IMR-90 (cell line): ENCODE measurements at regions not wholly inside any gene's neighbourhood (a gene's known extent, or its start where the extent isn't known, plus 50 kb on each side); places are given as distances from the start of the nearest gene placed in this dataset.

Experiments
- BHLHE40 ChIP-seq: fragments of 150-350 bp; IDR thresholded peaks from 2 replicates; pipeline ENCODE4 v1.6.1; 2016; ENCODE audit warnings: mild to moderate bottlenecking, low read depth, low read length
- CEBPB ChIP-seq: IDR thresholded peaks from 2 replicates; pipeline ENCODE4 v1.6.1; 2012; ENCODE audit warnings: low read depth, low read length, improper control_type of control experiment
- MAFK ChIP-seq: IDR thresholded peaks from 2 replicates; pipeline ENCODE4 v1.6.1; 2012; ENCODE audit warnings: low read depth, low read length, improper control_type of control experiment
- MAZ ChIP-seq: IDR thresholded peaks from 2 replicates; pipeline ENCODE4 v1.6.1; 2012; ENCODE audit warnings: low read depth, mild to moderate bottlenecking, low read length, improper control_type of control experiment, moderate library complexity, borderline replicate concordance
- POLR2A ChIP-seq: IDR thresholded peaks from 2 replicates; pipeline ENCODE4 v1.6.1; 2012; ENCODE audit warnings: mild to moderate bottlenecking, low read depth, low read length
- TF ChIP-seq, protein P1 (sequence below): conservative IDR thresholded peaks from 2 replicates; pipeline ENCODE4 v1.5.1; 2012; ENCODE audit warnings: mild to moderate bottlenecking, low read depth, low read length, improper control_type of control experiment
- TF ChIP-seq, protein P2 (sequence below): fragments of 150-350 bp; IDR thresholded peaks from 2 replicates; pipeline ENCODE4 v1.6.1; 2016; ENCODE audit warnings: low read depth, mild to moderate bottlenecking, low read length, moderate library complexity, borderline replicate concordance
- TF ChIP-seq, protein P3 (sequence below): fragments of 150-350 bp; IDR thresholded peaks from 2 replicates; pipeline ENCODE4 v1.6.1; 2017; ENCODE audit warnings: mild to moderate bottlenecking, antibody characterized with exemption, low read length, low read depth

DNA sequence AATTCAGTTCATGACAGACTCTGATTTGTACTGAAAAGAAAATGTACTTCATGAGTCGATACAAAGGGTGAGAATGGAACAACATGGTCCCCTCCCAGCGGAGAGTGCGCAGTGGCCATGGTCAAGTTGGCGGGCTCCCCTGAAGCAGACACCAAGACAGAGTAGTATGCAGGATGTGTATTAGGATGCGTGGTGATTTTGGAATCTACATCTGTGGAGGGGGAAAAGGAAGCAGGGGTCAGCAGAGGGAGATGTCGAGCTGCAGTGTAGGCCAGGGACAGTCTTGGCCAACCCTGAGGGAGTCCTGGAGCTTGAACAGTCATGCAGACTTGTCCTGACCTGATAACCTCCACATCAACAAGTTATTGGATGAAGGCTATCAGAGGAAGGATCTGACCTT is 481.0 kb downstream of the OMA1 start:
- TF ChIP-seq, protein P1, sequence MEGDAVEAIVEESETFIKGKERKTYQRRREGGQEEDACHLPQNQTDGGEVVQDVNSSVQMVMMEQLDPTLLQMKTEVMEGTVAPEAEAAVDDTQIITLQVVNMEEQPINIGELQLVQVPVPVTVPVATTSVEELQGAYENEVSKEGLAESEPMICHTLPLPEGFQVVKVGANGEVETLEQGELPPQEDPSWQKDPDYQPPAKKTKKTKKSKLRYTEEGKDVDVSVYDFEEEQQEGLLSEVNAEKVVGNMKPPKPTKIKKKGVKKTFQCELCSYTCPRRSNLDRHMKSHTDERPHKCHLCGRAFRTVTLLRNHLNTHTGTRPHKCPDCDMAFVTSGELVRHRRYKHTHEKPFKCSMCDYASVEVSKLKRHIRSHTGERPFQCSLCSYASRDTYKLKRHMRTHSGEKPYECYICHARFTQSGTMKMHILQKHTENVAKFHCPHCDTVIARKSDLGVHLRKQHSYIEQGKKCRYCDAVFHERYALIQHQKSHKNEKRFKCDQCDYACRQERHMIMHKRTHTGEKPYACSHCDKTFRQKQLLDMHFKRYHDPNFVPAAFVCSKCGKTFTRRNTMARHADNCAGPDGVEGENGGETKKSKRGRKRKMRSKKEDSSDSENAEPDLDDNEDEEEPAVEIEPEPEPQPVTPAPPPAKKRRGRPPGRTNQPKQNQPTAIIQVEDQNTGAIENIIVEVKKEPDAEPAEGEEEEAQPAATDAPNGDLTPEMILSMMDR: no peak
- TF ChIP-seq POLR2A (no peak), MAFK (no peak), MAZ (no peak), CEBPB (no peak), BHLHE40 (no peak)
- TF ChIP-seq, protein P2, sequence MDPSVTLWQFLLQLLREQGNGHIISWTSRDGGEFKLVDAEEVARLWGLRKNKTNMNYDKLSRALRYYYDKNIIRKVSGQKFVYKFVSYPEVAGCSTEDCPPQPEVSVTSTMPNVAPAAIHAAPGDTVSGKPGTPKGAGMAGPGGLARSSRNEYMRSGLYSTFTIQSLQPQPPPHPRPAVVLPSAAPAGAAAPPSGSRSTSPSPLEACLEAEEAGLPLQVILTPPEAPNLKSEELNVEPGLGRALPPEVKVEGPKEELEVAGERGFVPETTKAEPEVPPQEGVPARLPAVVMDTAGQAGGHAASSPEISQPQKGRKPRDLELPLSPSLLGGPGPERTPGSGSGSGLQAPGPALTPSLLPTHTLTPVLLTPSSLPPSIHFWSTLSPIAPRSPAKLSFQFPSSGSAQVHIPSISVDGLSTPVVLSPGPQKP: no peak
- TF ChIP-seq, protein P3, sequence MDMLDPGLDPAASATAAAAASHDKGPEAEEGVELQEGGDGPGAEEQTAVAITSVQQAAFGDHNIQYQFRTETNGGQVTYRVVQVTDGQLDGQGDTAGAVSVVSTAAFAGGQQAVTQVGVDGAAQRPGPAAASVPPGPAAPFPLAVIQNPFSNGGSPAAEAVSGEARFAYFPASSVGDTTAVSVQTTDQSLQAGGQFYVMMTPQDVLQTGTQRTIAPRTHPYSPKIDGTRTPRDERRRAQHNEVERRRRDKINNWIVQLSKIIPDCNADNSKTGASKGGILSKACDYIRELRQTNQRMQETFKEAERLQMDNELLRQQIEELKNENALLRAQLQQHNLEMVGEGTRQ: no peak
